A549 (cell line): ENCODE measurements at regions not wholly inside any gene's neighbourhood (a gene's known extent, or its start where the extent isn't known, plus 50 kb on each side); places are given as distances from the start of the nearest gene placed in this dataset.

Experiments
- CBX2 ChIP-seq: fragments of 200-600 bp; sonication (generic); IDR thresholded peaks from 2 replicates; pipeline ENCODE4 v1.6.1; 2016; ENCODE audit warnings: low read depth, mild to moderate bottlenecking, borderline replicate concordance
- EHMT2 ChIP-seq: fragments of 200-600 bp; sonication (generic); IDR thresholded peaks from 2 replicates; pipeline ENCODE4 v1.6.1; 2016; ENCODE audit warnings: antibody characterized with exemption, low read depth, mild to moderate bottlenecking, moderate library complexity
- ESRRA ChIP-seq: fragments of 150-350 bp; IDR thresholded peaks from 2 replicates; pipeline ENCODE4 v1.6.1; 2014; ENCODE audit warnings: mild to moderate bottlenecking, low read length, borderline replicate concordance
- POLR2A ChIP-seq: IDR thresholded peaks from 2 replicates; pipeline ENCODE4 v1.6.1; 2012; ENCODE audit warnings: mild to moderate bottlenecking, low read length
- POLR2AphosphoS2 ChIP-seq: conservative IDR thresholded peaks from 2 replicates; pipeline ENCODE4 v1.6.1; 2012; ENCODE audit warnings: low read length, improper control_type of control experiment, inconsistent platforms
- REST ChIP-seq: fragments of 200-600 bp; sonication (generic); IDR thresholded peaks from 2 replicates; pipeline ENCODE4 v1.6.1; 2016; ENCODE audit warnings: antibody characterized with exemption, mild to moderate bottlenecking, moderate library complexity
- TFCP2L1 ChIP-seq: fragments of 250-450 bp; sonication (Bioruptor Pico); IDR thresholded peaks from 2 replicates; pipeline ENCODE4 v1.5.0; 2021; ENCODE audit warnings: mild to moderate bottlenecking
- ZNF302 ChIP-seq: fragments of 250-450 bp; sonication (Bioruptor Pico); IDR thresholded peaks from 2 replicates; pipeline ENCODE4 v1.9.0; 2021; ENCODE audit warnings: inconsistent platforms, mild to moderate bottlenecking, moderate library complexity
- TF ChIP-seq, protein P1 (sequence below): fragments of >200 bp; sonication (Bioruptor Twin); formaldehyde crosslinking; IDR thresholded peaks from 3 replicates; pipeline ENCODE4 v1.5.1; 2016

GRCh38 chrX:150293311-150294013, 69.7 kb upstream of the MAMLD1 start:
- TF ChIP-seq ESRRA: no peak
- TF ChIP-seq, protein P1, sequence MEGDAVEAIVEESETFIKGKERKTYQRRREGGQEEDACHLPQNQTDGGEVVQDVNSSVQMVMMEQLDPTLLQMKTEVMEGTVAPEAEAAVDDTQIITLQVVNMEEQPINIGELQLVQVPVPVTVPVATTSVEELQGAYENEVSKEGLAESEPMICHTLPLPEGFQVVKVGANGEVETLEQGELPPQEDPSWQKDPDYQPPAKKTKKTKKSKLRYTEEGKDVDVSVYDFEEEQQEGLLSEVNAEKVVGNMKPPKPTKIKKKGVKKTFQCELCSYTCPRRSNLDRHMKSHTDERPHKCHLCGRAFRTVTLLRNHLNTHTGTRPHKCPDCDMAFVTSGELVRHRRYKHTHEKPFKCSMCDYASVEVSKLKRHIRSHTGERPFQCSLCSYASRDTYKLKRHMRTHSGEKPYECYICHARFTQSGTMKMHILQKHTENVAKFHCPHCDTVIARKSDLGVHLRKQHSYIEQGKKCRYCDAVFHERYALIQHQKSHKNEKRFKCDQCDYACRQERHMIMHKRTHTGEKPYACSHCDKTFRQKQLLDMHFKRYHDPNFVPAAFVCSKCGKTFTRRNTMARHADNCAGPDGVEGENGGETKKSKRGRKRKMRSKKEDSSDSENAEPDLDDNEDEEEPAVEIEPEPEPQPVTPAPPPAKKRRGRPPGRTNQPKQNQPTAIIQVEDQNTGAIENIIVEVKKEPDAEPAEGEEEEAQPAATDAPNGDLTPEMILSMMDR: no peak
- no peak for TF ChIP-seq POLR2AphosphoS2
- TF ChIP-seq POLR2A: no peak
- TF ChIP-seq TFCP2L1 (CRISPR knock-in tag): no peak
- TF ChIP-seq REST: no peak
- TF ChIP-seq CBX2: no peak
- TF ChIP-seq EHMT2: no peak
- TF ChIP-seq ZNF302 (CRISPR knock-in tag): no peak
